ENCODE measurements at regions not wholly inside any gene's neighbourhood (a gene's known extent, or its start where the extent isn't known, plus 50 kb on each side); places are given as distances from the start of the nearest gene placed in this dataset.

- ChIA-PET CTCF (interaction anchor here (0.6 to 1.9 kb wide), 5 partner anchors 202 to 1592 kb away, joined by 3 to 7 read pairs (median 3); no protein-coding TSS in a partner anchor), POLR2A (no interaction called here)
- intact Hi-C loops (cut with micrococcal nuclease) (loop anchor here (5.0 kb wide), 1 partner anchor 1596 kb away; no protein-coding TSS in a partner anchor), dilution Hi-C loops (cut with MboI; ENCODE audit: extremely low pct_ligation_motif_present, low sequenced_read_pairs) (no loop called here)
- no peaks in the 10 kb centered on the region for H3K9me3 ChIP-seq (replicated peaks; ENCODE audit: control insufficient read depth, insufficient read depth, low read length)
- H2AFZ ChIP-seq (ENCODE audit: low read depth, low read length), result no peak overlapping the region
- no peak overlapping the region for H3K27ac ChIP-seq (ENCODE audit: insufficient read depth, low read depth, low read length)
- H3K9me1 ChIP-seq (replicated peaks; ENCODE audit: control insufficient read depth, extremely low read depth, insufficient read depth, low read length), result no peaks in the 10 kb centered on the region
- H3K27me3 ChIP-seq (ENCODE audit: control insufficient read depth in 2 of 2, insufficient read depth in 2 of 2, low read length in 2 of 2), result no peaks in the 10 kb centered on the region
- H3K4me1 ChIP-seq (ENCODE audit: control insufficient read depth, extremely low read depth, insufficient read depth, low read length), result no peaks in the 10 kb centered on the region
- no peaks in the 10 kb centered on the region for H3K79me2 ChIP-seq (ENCODE audit: control insufficient read depth, insufficient read depth, low read length)
- BruUV-seq (replicated peaks), result no TSS peak
- H4K20me1 ChIP-seq (replicated peaks; ENCODE audit: control insufficient read depth, extremely low read depth, insufficient read depth, low read length), result no peaks in the 10 kb centered on the region
- peak; percentile 4 for FAIRE-seq
- TF ChIP-seq JUN (IDR thresholded peaks at IDR 0.05; ENCODE audit: borderline replicate concordance, insufficient read depth, insufficient read length, low read depth), result no peak
- TF ChIP-seq, protein P1, sequence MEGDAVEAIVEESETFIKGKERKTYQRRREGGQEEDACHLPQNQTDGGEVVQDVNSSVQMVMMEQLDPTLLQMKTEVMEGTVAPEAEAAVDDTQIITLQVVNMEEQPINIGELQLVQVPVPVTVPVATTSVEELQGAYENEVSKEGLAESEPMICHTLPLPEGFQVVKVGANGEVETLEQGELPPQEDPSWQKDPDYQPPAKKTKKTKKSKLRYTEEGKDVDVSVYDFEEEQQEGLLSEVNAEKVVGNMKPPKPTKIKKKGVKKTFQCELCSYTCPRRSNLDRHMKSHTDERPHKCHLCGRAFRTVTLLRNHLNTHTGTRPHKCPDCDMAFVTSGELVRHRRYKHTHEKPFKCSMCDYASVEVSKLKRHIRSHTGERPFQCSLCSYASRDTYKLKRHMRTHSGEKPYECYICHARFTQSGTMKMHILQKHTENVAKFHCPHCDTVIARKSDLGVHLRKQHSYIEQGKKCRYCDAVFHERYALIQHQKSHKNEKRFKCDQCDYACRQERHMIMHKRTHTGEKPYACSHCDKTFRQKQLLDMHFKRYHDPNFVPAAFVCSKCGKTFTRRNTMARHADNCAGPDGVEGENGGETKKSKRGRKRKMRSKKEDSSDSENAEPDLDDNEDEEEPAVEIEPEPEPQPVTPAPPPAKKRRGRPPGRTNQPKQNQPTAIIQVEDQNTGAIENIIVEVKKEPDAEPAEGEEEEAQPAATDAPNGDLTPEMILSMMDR (IDR thresholded peaks at IDR 0.05; ENCODE audit: extremely low read depth in 1 of 2, insufficient read depth in 1 of 2, low read depth in 1 of 2, low read length in 2 of 2), result no peak
- no peak for TF ChIP-seq MAX (IDR thresholded peaks at IDR 0.05; ENCODE audit: insufficient read depth, insufficient read length)
- TF ChIP-seq MYC (IDR thresholded peaks at IDR 0.05; ENCODE audit: low read depth, low read length), result no peak
- no peak overlapping the region for H3K4me3 ChIP-seq (replicated peaks in 1 of 3; ENCODE audit: insufficient read depth in 1 of 3, low read depth in 1 of 3, low read length in 3 of 3)
- no peaks in the 10 kb centered on the region for H3K36me3 ChIP-seq (ENCODE audit: control insufficient read depth in 2 of 2, extremely low read depth in 1 of 2, insufficient read depth in 2 of 2, low read length in 2 of 2)
- DNase-seq (ENCODE audit: low read depth, low spot score), result no peak
- no peak overlapping the region for H3K9ac ChIP-seq (replicated peaks; ENCODE audit: extremely low read depth, insufficient read depth, low read length)
- H3K4me2 ChIP-seq (ENCODE audit: insufficient read depth, low read length), result no peak overlapping the region
Observed at GRCh38 chr7:115678086-115678982, 352.2 kb downstream of the TFEC start.

All from endothelial cell of umbilical vein (primary cell).